ENCODE measurements at regions not wholly inside any gene's neighbourhood (a gene's known extent, or its start where the extent isn't known, plus 50 kb on each side); places are given as distances from the start of the nearest gene placed in this dataset.

GRCh38 chr11:70742553-70743291, 344.4 kb downstream of the CTTN start:
- H3K27ac ChIP-seq (ENCODE audit: low read depth, low read length), result no peak overlapping the region
- H3K4me3 ChIP-seq (ENCODE audit: low read depth, low read length), result no peak overlapping the region
- no peaks in the 10 kb centered on the region for H3K4me1 ChIP-seq (ENCODE audit: control insufficient read depth, insufficient read depth, low read length, unreplicated experiment)
- no peaks in the 10 kb centered on the region for H3K79me2 ChIP-seq (ENCODE audit: control insufficient read depth, insufficient read depth, low read length, unreplicated experiment)
- no peaks in the 10 kb centered on the region for H3K36me3 ChIP-seq (ENCODE audit: insufficient read depth, low read length)
- no peak overlapping the region for H2AFZ ChIP-seq (ENCODE audit: low read length, unreplicated experiment)
- H3K27me3 ChIP-seq (ENCODE audit: insufficient read depth, low read length), result no peaks in the 10 kb centered on the region

GRCh38 chr11:70743329-70743728, 345.0 kb downstream of the CTTN start:
- Histone ChIP-seq H3K36me3 (ENCODE audit: insufficient read depth, low read length) (no peaks in the 10 kb centered on the region), H3K4me3 (ENCODE audit: low read depth, low read length) (no peak overlapping the region), H3K79me2 (ENCODE audit: control insufficient read depth, insufficient read depth, low read length, unreplicated experiment) (no peaks in the 10 kb centered on the region), H3K4me1 (ENCODE audit: control insufficient read depth, insufficient read depth, low read length, unreplicated experiment) (no peaks in the 10 kb centered on the region), H2AFZ (ENCODE audit: low read length, unreplicated experiment) (no peak overlapping the region), H3K27ac (ENCODE audit: low read depth, low read length) (no peak overlapping the region), H3K27me3 (ENCODE audit: insufficient read depth, low read length) (no peaks in the 10 kb centered on the region)

DNA sequence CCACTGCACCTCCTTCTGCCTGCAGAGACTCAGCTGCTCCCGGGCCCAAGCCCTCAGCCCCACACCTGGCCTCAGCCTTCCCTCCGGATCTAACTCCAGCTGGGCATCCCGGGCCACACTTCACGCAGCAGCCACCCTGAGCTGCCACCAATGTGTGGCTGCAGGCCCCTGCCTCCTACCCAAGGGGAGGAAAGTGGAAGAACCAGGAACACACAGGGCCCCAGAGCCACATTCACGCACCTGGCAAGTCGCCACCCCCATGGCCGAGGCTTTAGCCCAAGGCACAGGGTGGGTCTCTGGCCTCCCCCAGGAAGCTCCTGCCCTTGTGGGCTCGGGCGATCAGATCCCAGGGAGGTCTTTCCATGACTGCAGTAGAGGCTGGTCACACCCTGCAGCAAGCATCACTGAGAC, 345.6 kb downstream of the CTTN start:
- Histone ChIP-seq H3K79me2 (ENCODE audit: control insufficient read depth, insufficient read depth, low read length, unreplicated experiment) (no peaks in the 10 kb centered on the region), H3K27me3 (ENCODE audit: insufficient read depth, low read length) (no peaks in the 10 kb centered on the region), H2AFZ (ENCODE audit: low read length, unreplicated experiment) (no peak overlapping the region), H3K4me1 (ENCODE audit: control insufficient read depth, insufficient read depth, low read length, unreplicated experiment) (no peaks in the 10 kb centered on the region), H3K36me3 (ENCODE audit: insufficient read depth, low read length) (no peaks in the 10 kb centered on the region), H3K27ac (ENCODE audit: low read depth, low read length) (no peak overlapping the region), H3K4me3 (ENCODE audit: low read depth, low read length) (no peak overlapping the region)

DNA sequence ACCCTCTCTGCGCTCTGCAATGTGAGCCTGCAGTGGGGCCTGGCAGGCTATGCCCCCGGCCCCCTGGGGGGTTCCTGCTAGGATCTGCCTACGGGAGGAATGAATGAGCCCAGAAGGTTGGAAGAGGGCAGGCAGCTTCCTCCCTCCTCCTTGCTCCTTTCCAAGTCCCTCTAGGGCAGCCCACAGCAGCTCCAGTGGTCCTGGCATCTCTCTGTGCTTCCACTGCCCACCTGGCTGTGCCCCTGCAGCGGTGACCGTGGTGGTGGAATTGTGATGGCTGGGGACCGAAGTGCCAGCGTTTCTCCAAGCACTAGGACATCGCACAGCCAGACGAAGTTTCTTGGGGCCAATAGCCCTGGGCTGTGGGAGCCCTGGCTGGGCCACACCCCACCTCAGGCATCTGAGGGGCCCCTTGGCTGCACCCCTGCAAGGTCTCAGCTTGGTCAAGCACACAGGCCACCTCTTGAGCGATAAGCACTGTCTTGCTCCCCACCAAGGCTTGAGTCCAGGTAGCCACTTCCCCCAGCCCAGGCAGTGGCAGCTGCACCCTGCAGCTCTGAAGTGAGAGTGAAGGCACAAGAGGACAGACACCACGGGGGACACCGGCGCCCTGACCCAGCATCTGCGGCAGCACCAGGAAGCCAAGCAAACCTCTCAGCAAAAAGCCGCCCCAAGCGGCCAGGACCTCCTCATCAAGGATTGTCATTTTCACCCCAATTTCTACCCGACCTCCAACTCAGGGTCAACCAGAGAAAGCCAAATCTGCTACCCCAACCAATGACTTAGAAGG, 346.3 kb downstream of the CTTN start:
- no peaks in the 10 kb centered on the region for H3K27me3 ChIP-seq (ENCODE audit: insufficient read depth, low read length)
- no peak overlapping the region for H3K27ac ChIP-seq (ENCODE audit: low read depth, low read length)
- no peaks in the 10 kb centered on the region for H3K36me3 ChIP-seq (ENCODE audit: insufficient read depth, low read length)
- H3K4me1 ChIP-seq (ENCODE audit: control insufficient read depth, insufficient read depth, low read length, unreplicated experiment), result no peaks in the 10 kb centered on the region
- H2AFZ ChIP-seq (ENCODE audit: low read length, unreplicated experiment), result no peak overlapping the region
- H3K4me3 ChIP-seq (ENCODE audit: low read depth, low read length), result no peak overlapping the region
- no peaks in the 10 kb centered on the region for H3K79me2 ChIP-seq (ENCODE audit: control insufficient read depth, insufficient read depth, low read length, unreplicated experiment)

DNA sequence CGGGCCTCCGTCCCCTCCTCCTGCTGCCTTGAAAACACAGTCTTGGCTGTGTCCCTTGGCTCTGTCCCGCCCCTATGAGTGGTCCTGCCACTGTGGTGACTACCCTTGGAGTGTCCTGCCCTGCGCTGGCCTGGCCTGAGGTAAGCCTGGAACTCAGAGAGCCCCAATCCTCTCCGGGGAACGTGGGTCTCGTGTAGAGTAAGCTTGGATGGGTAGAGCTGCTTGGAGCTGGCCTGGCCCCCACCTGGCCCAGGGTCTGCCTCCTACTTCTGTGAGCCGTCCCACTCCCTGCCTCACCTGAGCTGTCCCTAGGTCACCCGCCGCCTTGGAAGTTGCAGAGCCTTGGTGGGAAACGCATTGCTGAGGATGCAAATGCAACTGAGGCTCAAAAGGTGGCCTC, 347.1 kb downstream of the CTTN start:
- no peak overlapping the region for H3K27ac ChIP-seq (ENCODE audit: low read depth, low read length)
- H3K4me1 ChIP-seq (ENCODE audit: control insufficient read depth, insufficient read depth, low read length, unreplicated experiment), result no peaks in the 10 kb centered on the region
- no peak overlapping the region for H2AFZ ChIP-seq (ENCODE audit: low read length, unreplicated experiment)
- no peaks in the 10 kb centered on the region for H3K27me3 ChIP-seq (ENCODE audit: insufficient read depth, low read length)
- H3K36me3 ChIP-seq (ENCODE audit: insufficient read depth, low read length), result no peaks in the 10 kb centered on the region
- H3K79me2 ChIP-seq (ENCODE audit: control insufficient read depth, insufficient read depth, low read length, unreplicated experiment), result no peaks in the 10 kb centered on the region
- no peak overlapping the region for H3K4me3 ChIP-seq (ENCODE audit: low read depth, low read length)

GRCh38 chr11:70745941-70746340, 347.6 kb downstream of the CTTN start:
- Histone ChIP-seq H3K36me3 (ENCODE audit: insufficient read depth, low read length) (no peaks in the 10 kb centered on the region), H2AFZ (ENCODE audit: low read length, unreplicated experiment) (no peak overlapping the region), H3K4me1 (ENCODE audit: control insufficient read depth, insufficient read depth, low read length, unreplicated experiment) (no peaks in the 10 kb centered on the region), H3K27ac (ENCODE audit: low read depth, low read length) (no peak overlapping the region), H3K79me2 (ENCODE audit: control insufficient read depth, insufficient read depth, low read length, unreplicated experiment) (no peaks in the 10 kb centered on the region), H3K4me3 (ENCODE audit: low read depth, low read length) (no peak overlapping the region), H3K27me3 (ENCODE audit: insufficient read depth, low read length) (no peaks in the 10 kb centered on the region)

GRCh38 chr11:70746351-70746750, 348.0 kb downstream of the CTTN start:
- no peak overlapping the region for H3K27ac ChIP-seq (ENCODE audit: low read depth, low read length)
- H2AFZ ChIP-seq (ENCODE audit: low read length, unreplicated experiment), result no peak overlapping the region
- H3K79me2 ChIP-seq (ENCODE audit: control insufficient read depth, insufficient read depth, low read length, unreplicated experiment), result no peaks in the 10 kb centered on the region
- H3K4me3 ChIP-seq (ENCODE audit: low read depth, low read length), result no peak overlapping the region
- H3K36me3 ChIP-seq (ENCODE audit: insufficient read depth, low read length), result no peaks in the 10 kb centered on the region
- H3K27me3 ChIP-seq (ENCODE audit: insufficient read depth, low read length), result no peaks in the 10 kb centered on the region
- no peaks in the 10 kb centered on the region for H3K4me1 ChIP-seq (ENCODE audit: control insufficient read depth, insufficient read depth, low read length, unreplicated experiment)

DNA sequence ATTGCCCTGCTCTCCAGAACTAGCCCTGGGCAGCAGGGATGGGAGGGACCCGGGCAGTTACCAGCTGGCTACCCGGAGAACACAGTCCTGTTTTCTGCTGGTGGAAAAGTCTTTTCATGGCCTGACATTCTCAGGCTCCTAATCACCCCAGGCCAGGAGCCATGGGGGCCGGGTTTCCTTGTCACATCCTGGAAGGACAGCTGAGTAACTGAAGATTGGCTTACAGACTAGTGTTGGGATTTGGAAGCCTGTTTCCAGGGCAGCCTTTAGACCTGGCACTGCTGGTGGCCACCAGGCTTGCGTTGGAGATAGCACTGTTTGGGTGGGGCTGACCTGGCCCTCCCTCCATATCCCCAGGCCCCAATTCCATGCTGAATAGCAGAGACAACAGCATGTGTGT, 349.0 kb downstream of the CTTN start:
- Histone ChIP-seq H2AFZ (ENCODE audit: low read length, unreplicated experiment) (no peak overlapping the region), H3K36me3 (ENCODE audit: insufficient read depth, low read length) (no peaks in the 10 kb centered on the region), H3K4me1 (ENCODE audit: control insufficient read depth, insufficient read depth, low read length, unreplicated experiment) (no peaks in the 10 kb centered on the region), H3K27ac (ENCODE audit: low read depth, low read length) (no peak overlapping the region), H3K4me3 (ENCODE audit: low read depth, low read length) (no peak overlapping the region), H3K79me2 (ENCODE audit: control insufficient read depth, insufficient read depth, low read length, unreplicated experiment) (no peaks in the 10 kb centered on the region), H3K27me3 (ENCODE audit: insufficient read depth, low read length) (no peaks in the 10 kb centered on the region)

DNA sequence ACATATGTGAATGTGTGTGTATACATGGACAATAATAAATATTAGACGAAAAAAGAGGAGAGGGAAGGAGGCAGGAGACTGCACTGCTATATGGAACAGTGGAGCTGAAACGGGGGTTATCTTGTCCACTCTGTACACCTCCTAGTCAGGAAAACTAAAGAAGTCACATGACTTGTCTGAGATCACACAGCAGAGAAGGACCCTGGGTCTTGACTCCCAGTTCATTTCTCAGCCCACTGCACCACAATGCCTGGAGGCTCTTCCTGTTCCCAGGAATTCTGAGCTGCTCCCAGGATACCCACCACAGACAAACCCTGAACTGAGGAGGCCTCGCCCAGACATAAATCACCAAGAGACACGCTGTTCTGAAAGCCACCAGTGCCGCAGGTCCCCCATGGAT, 349.6 kb downstream of the CTTN start:
- no peak overlapping the region for H2AFZ ChIP-seq (ENCODE audit: low read length, unreplicated experiment)
- no peak overlapping the region for H3K27ac ChIP-seq (ENCODE audit: low read depth, low read length)
- no peaks in the 10 kb centered on the region for H3K79me2 ChIP-seq (ENCODE audit: control insufficient read depth, insufficient read depth, low read length, unreplicated experiment)
- H3K4me3 ChIP-seq (ENCODE audit: low read depth, low read length), result no peak overlapping the region
- H3K36me3 ChIP-seq (ENCODE audit: insufficient read depth, low read length), result no peaks in the 10 kb centered on the region
- no peaks in the 10 kb centered on the region for H3K27me3 ChIP-seq (ENCODE audit: insufficient read depth, low read length)
- H3K4me1 ChIP-seq (ENCODE audit: control insufficient read depth, insufficient read depth, low read length, unreplicated experiment), result no peaks in the 10 kb centered on the region

DNA sequence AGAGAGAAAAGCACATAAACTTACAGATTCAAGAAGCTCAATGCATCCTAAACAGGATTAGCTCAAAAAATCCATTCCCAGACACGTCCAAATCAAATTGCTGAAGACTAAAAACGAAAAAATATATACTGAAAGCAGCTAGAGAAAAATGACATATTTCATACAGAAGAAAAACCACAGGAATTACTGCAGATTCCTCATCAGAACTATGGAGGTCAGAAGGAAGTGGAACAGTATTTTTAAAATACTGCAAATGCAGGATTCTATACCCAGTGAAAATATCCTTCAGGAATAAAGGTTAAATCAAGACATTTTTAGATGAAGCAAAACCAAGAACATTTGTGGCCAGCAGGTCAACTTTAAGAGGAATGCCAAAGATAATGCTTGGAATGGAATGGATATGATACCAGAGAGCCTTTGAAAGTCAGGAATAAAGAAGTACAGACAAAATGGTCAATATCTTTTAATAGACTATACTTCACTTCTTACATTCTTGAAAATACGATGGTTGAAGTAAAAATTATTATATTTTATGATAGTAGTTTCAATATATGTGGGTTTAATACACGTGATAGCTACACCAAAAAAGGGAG, 352.9 kb downstream of the CTTN start:
- Histone ChIP-seq H2AFZ (ENCODE audit: low read length, unreplicated experiment) (no peak overlapping the region), H3K36me3 (ENCODE audit: insufficient read depth, low read length) (no peaks in the 10 kb centered on the region), H3K27me3 (ENCODE audit: insufficient read depth, low read length) (peaks cover 5% of the 10 kb centered on the region; the same call in 1 of the 2 replicates), H3K4me3 (ENCODE audit: low read depth, low read length) (no peak overlapping the region), H3K4me1 (ENCODE audit: control insufficient read depth, insufficient read depth, low read length, unreplicated experiment) (no peaks in the 10 kb centered on the region), H3K79me2 (ENCODE audit: control insufficient read depth, insufficient read depth, low read length, unreplicated experiment) (no peaks in the 10 kb centered on the region), H3K27ac (ENCODE audit: low read depth, low read length) (no peak overlapping the region)
